Neural progenitor cell (in vitro differentiated cells): ENCODE measurements at regions not wholly inside any gene's neighbourhood (a gene's known extent, or its start where the extent isn't known, plus 50 kb on each side); places are given as distances from the start of the nearest gene placed in this dataset.

Experiments used
- DNase-seq: peaks from one replicate; pipeline ENCODE4 v3.0.0-alpha.2; 2016; ENCODE audit warnings: low spot score
- H2AFZ ChIP-seq: fragments of 200-600 bp; sonication (generic); replicated peaks from 2 replicates; pipeline ENCODE4 v1.6.1; 2016; ENCODE audit warnings: antibody characterized with exemption
- H3F3A ChIP-seq: fragments of 200-600 bp; sonication (generic); 2 replicates; pipeline ENCODE4 v1.6.1; 2016; ENCODE audit warnings: antibody characterized with exemption, low read depth
- H3K27ac ChIP-seq: fragments of 200-600 bp; sonication (generic); 2 replicates; pipeline ENCODE4 v1.5.1; 2016; ENCODE audit warnings: mild to moderate bottlenecking
- H3K27me3 ChIP-seq: fragments of 200-600 bp; sonication (generic); 2 replicates; pipeline ENCODE4 v1.6.1; 2016; ENCODE audit warnings: mild to moderate bottlenecking, moderate library complexity
- H3K36me3 ChIP-seq: fragments of 200-600 bp; sonication (generic); 2 replicates; pipeline ENCODE4 v1.5.1; 2016
- H3K4me1 ChIP-seq: fragments of 200-600 bp; sonication (generic); 2 replicates; pipeline ENCODE4 v1.6.1; 2016; ENCODE audit warnings: mixed run types
- H3K4me2 ChIP-seq: fragments of 200-600 bp; sonication (generic); 2 replicates; pipeline ENCODE4 v1.6.1; 2016
- H3K4me3 ChIP-seq: fragments of 200-600 bp; sonication (generic); 2 replicates; pipeline ENCODE4 v1.5.1; 2016
- H3K79me2 ChIP-seq: fragments of 200-600 bp; sonication (generic); 2 replicates; pipeline ENCODE4 v1.6.1; 2016; ENCODE audit warnings: low read depth
- H3K9ac ChIP-seq: fragments of 200-600 bp; sonication (generic); 2 replicates; pipeline ENCODE4 v1.6.1; 2016
- H3K9me3 ChIP-seq: fragments of 200-600 bp; sonication (generic); 2 replicates; pipeline ENCODE4 v1.5.1; 2016; ENCODE audit warnings: low read depth
- H4K20me1 ChIP-seq: fragments of 200-600 bp; sonication (generic); 2 replicates; pipeline ENCODE4 v1.6.1; 2016; ENCODE audit warnings: low read depth
- H3K27ac Mint-ChIP-seq: 3 replicates; pipeline ENCODE4 v1.8.0; 2021; ENCODE audit warnings: mixed read lengths
- H3K27me3 Mint-ChIP-seq: 2 replicates; pipeline ENCODE4 v1.8.0; 2022; ENCODE audit warnings: low read depth, mild to moderate bottlenecking, inconsistent platforms, moderate library complexity, mixed read lengths; ENCODE audit not compliant: insufficient read depth
- H3K36me3 Mint-ChIP-seq: 3 replicates; pipeline ENCODE4 v1.8.0; 2021; ENCODE audit warnings: mixed read lengths
- H3K4me1 Mint-ChIP-seq: 3 replicates; pipeline ENCODE4 v1.8.0; 2021; ENCODE audit warnings: mixed read lengths
- H3K4me3 Mint-ChIP-seq: 3 replicates; pipeline ENCODE4 v1.8.0; 2021; ENCODE audit warnings: mild to moderate bottlenecking, moderate library complexity, mixed read lengths
- H3K9me3 Mint-ChIP-seq: 3 replicates; pipeline ENCODE4 v1.8.0; 2020; ENCODE audit warnings: mixed read lengths
- CTCF ChIP-seq: fragments of 200-600 bp; sonication (generic); IDR thresholded peaks from 2 replicates; pipeline ENCODE4 v1.5.1; 2017; ENCODE audit warnings: antibody characterized with exemption, mild to moderate bottlenecking
- EZH2 ChIP-seq: fragments of 200-600 bp; sonication (generic); IDR thresholded peaks from 2 replicates; pipeline ENCODE4 v1.6.1; 2017; ENCODE audit warnings: antibody characterized with exemption, mild to moderate bottlenecking, moderate library complexity
- EZH2phosphoT487 ChIP-seq: fragments of 200-600 bp; sonication (generic); IDR thresholded peaks from 2 replicates; pipeline ENCODE4 v1.6.1; 2017; ENCODE audit warnings: antibody characterized with exemption

DNA sequence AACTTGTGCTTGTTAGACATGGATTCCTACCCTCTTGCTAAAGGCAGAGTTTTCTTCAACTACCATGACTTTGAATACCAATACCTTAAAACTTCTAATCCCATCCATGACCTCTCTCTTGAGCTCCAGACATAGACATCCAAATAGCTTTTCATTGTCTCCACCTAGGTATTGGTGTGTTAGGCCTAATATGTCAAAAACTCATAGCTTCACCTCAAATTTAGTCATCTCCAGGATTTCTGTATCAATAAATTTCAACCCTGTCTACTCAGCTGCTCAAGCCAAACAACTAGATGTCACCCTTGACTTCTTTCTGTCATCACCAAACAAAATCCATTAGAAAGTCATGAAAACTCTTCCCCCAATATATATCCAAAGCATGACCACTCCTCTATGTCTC, 617.7 kb upstream of the GRIA3 start:
- H3K27ac ChIP-seq, result no peak overlapping the region
- H3K27me3 ChIP-seq, result no peaks in the 10 kb centered on the region
- no peak overlapping the region for H3K4me3 ChIP-seq
- H3K9me3 ChIP-seq, result no peaks in the 10 kb centered on the region
- Mint-ChIP-seq H3K9me3 (peaks cover 3% of the 10 kb centered on the region), H3K27ac (no peak overlapping the region), H3K4me3 (no peak overlapping the region), H3K27me3 (no peaks in the 10 kb centered on the region), H3K4me1 (no peaks in the 10 kb centered on the region), H3K36me3 (no peaks in the 10 kb centered on the region)
- no peak overlapping the region for H2AFZ ChIP-seq
- H3F3A ChIP-seq, result no peaks in the 10 kb centered on the region
- TF ChIP-seq CTCF (no peak), EZH2phosphoT487 (no peak), EZH2 (no peak)
- no peak overlapping the region for H3K9ac ChIP-seq
- H3K79me2 ChIP-seq, result no peaks in the 10 kb centered on the region
- H4K20me1 ChIP-seq, result no peaks in the 10 kb centered on the region
- DNase-seq, result no peak
- H3K4me1 ChIP-seq, result no peaks in the 10 kb centered on the region
- H3K36me3 ChIP-seq, result no peaks in the 10 kb centered on the region
- H3K4me2 ChIP-seq, result no peak overlapping the region

GRCh38 chrX:122567911-122568310, 616.2 kb upstream of the GRIA3 start:
- Histone ChIP-seq H3K4me3 (no peak overlapping the region), H3K4me2 (no peak overlapping the region)

GRCh38 chrX:122572461-122572860, 611.6 kb upstream of the GRIA3 start:
- Mint-ChIP-seq H3K27me3 (no peaks in the 10 kb centered on the region), H3K27ac (no peak overlapping the region), H3K4me3 (no peak overlapping the region), H3K9me3 (peaks cover 3% of the 10 kb centered on the region), H3K4me1 (no peaks in the 10 kb centered on the region), H3K36me3 (no peaks in the 10 kb centered on the region)
- no peaks in the 10 kb centered on the region for H3K27me3 ChIP-seq
- peaks cover 5% of the 10 kb centered on the region for H3K9me3 ChIP-seq
- no peak for TF ChIP-seq EZH2
- no peak for TF ChIP-seq CTCF
- TF ChIP-seq EZH2phosphoT487, result no peak
- H3F3A ChIP-seq, result no peaks in the 10 kb centered on the region
- H4K20me1 ChIP-seq, result no peaks in the 10 kb centered on the region
- H3K9ac ChIP-seq, result no peak overlapping the region
- H3K4me3 ChIP-seq, result no peak overlapping the region
- H3K4me2 ChIP-seq, result no peak overlapping the region
- H3K27ac ChIP-seq, result no peak overlapping the region
- H3K4me1 ChIP-seq, result no peaks in the 10 kb centered on the region
- no peaks in the 10 kb centered on the region for H3K36me3 ChIP-seq
- no peak for DNase-seq
- no peak overlapping the region for H2AFZ ChIP-seq
- H3K79me2 ChIP-seq, result no peaks in the 10 kb centered on the region

More at GRCh38 chrX:122567911-122568310, 616.2 kb upstream of the GRIA3 start:
- H3K9me3 ChIP-seq, result no peaks in the 10 kb centered on the region
- no peak overlapping the region for H2AFZ ChIP-seq
- H3K27ac ChIP-seq, result no peak overlapping the region
- no peak overlapping the region for H3K9ac ChIP-seq
- no peaks in the 10 kb centered on the region for H3K36me3 ChIP-seq
- H4K20me1 ChIP-seq, result no peaks in the 10 kb centered on the region
- TF ChIP-seq EZH2phosphoT487 (no peak), EZH2 (no peak), CTCF (no peak)
- H3F3A ChIP-seq, result no peaks in the 10 kb centered on the region
- H3K36me3 Mint-ChIP-seq, result no peaks in the 10 kb centered on the region
- no peaks in the 10 kb centered on the region for H3K79me2 ChIP-seq
- H3K27ac Mint-ChIP-seq, result no peak overlapping the region
- H3K27me3 Mint-ChIP-seq, result no peaks in the 10 kb centered on the region
- H3K4me1 Mint-ChIP-seq, result no peaks in the 10 kb centered on the region
- no peaks in the 10 kb centered on the region for H3K4me1 ChIP-seq
- no peak overlapping the region for H3K4me3 Mint-ChIP-seq
- no peaks in the 10 kb centered on the region for H3K27me3 ChIP-seq
- no peak for DNase-seq
- H3K9me3 Mint-ChIP-seq, result peaks cover 3% of the 10 kb centered on the region
